Suprapubic skin (tissue), 3 donors: ENCODE measurements at regions not wholly inside any gene's neighbourhood (a gene's known extent, or its start where the extent isn't known, plus 50 kb on each side); places are given as distances from the start of the nearest gene placed in this dataset.

Experiments used
- POLR2AphosphoS5 ChIP-seq, 3 donors: sonication (generic); formaldehyde crosslinking; IDR thresholded peaks; one replicate each; pipeline ENCODE4 v1.6.1; 2017; ENCODE audit warnings: antibody characterized with exemption in 3 of 3
- TF ChIP-seq, protein P1 (sequence below), 2 donors: fragments of 200-600 bp in 1 of 2; fragments of 450-650 bp in 1 of 2; sonication (generic) in 1 of 2; IDR thresholded peaks; one replicate each; pipeline ENCODE4 v1.5.1; 2016 to 2019; ENCODE audit warnings: antibody characterized with exemption in 2 of 2, mild to moderate bottlenecking in 1 of 2, moderate library complexity in 1 of 2

DNA sequence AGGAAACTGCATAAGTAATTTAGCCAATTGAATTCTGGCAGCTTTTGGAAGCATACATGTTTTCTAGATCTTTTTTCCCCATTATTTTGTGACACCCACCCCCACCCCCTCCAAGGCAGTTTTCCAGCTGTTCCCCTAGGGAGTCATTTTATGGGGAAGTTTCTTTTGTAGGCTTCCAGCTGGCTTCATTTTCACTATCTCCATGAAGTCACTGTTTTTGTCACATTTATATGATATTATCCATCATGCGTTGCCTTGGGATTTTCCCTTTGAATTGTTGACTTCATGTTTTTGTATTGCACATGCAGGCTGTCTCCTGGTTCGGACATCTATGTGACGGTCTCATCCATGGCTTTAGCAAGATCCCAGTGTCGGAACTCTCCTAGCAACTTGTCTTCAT is 233.6 kb upstream of the RGS6 start:
- TF ChIP-seq, protein P1, sequence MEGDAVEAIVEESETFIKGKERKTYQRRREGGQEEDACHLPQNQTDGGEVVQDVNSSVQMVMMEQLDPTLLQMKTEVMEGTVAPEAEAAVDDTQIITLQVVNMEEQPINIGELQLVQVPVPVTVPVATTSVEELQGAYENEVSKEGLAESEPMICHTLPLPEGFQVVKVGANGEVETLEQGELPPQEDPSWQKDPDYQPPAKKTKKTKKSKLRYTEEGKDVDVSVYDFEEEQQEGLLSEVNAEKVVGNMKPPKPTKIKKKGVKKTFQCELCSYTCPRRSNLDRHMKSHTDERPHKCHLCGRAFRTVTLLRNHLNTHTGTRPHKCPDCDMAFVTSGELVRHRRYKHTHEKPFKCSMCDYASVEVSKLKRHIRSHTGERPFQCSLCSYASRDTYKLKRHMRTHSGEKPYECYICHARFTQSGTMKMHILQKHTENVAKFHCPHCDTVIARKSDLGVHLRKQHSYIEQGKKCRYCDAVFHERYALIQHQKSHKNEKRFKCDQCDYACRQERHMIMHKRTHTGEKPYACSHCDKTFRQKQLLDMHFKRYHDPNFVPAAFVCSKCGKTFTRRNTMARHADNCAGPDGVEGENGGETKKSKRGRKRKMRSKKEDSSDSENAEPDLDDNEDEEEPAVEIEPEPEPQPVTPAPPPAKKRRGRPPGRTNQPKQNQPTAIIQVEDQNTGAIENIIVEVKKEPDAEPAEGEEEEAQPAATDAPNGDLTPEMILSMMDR (IDR thresholded peaks at IDR 0.05), result no peak
- TF ChIP-seq POLR2AphosphoS5 (IDR thresholded peaks at IDR 0.05), result no peak
